ENCODE measurements at regions not wholly inside any gene's neighbourhood (a gene's known extent, or its start where the extent isn't known, plus 50 kb on each side); places are given as distances from the start of the nearest gene placed in this dataset.

- CTCF ChIA-PET, result no interaction called here
- Histone ChIP-seq H3K36me3 (replicated peaks in 1 of 2; ENCODE audit: control extremely low read depth in 1 of 2, control insufficient read depth in 1 of 2, extremely low read depth in 1 of 2, insufficient read depth in 2 of 2, low read length in 1 of 2) (no peaks in the 10 kb centered on the region), H3K4me1 (ENCODE audit: control insufficient read depth in 2 of 2, insufficient read depth in 2 of 2, low read length in 2 of 2) (no peaks in the 10 kb centered on the region), H3K9ac (ENCODE audit: low read length) (no peak overlapping the region), H3K9me3 (ENCODE audit: control extremely low read depth in 1 of 3, control insufficient read depth in 2 of 3, insufficient read depth in 1 of 3, low read length in 2 of 3) (no peaks in the 10 kb centered on the region), H3K27me3 (replicated peaks in 1 of 4; ENCODE audit: control extremely low read depth in 1 of 4, control insufficient read depth in 3 of 4, insufficient read depth in 4 of 4, low read length in 3 of 4) (no peaks in the 10 kb centered on the region), H3K79me2 (ENCODE audit: control insufficient read depth, insufficient read depth, low read length) (no peaks in the 10 kb centered on the region), H2AFZ (ENCODE audit: insufficient read depth, low read depth, low read length, poor library complexity, severe bottlenecking) (no peak overlapping the region), H4K20me1 (ENCODE audit: control insufficient read depth, insufficient read depth, low read length, poor library complexity, severe bottlenecking) (no peaks in the 10 kb centered on the region), H3K4me2 (replicated peaks; ENCODE audit: low read depth, low read length, poor library complexity, severe bottlenecking) (no peak overlapping the region), H3K27ac (ENCODE audit: low read length in 2 of 2) (no peak overlapping the region), H3K4me3 (ENCODE audit: control extremely low read depth in 1 of 5, extremely low read depth in 1 of 5, insufficient read depth in 1 of 5, low read depth in 2 of 5, low read length in 4 of 5) (no peak overlapping the region)
- Mint-ChIP-seq H3K4me1 (no peaks in the 10 kb centered on the region), H3K4me3 (no peak overlapping the region), H3K9me3 (ENCODE audit: insufficient read depth) (peaks cover 2% of the 10 kb centered on the region), H3K27ac (no peak overlapping the region), H3K27me3 (no peaks in the 10 kb centered on the region)
- no peak for ATAC-seq (ENCODE audit: low read depth)
- no peak for DNase-seq
- intact Hi-C loops (cut with micrococcal nuclease), result no loop called here
- TF ChIP-seq EZH2 (IDR thresholded peaks at IDR 0.05; ENCODE audit: borderline replicate concordance, insufficient read depth, low read depth, low read length, poor library complexity, severe bottlenecking), result no peak
- TF ChIP-seq CTCF (IDR thresholded peaks at IDR 0.05), result no peak
- no CpG with 5 or more reads among the region's 1 CpG for WGBS (ENCODE audit: insufficient coverage)
- POLR2A ChIA-PET, result no interaction called here
Measured at GRCh38 chr9:119453980-119454379, 84.7 kb upstream of the BRINP1 start.

- Mint-ChIP-seq H3K27ac (no peak overlapping the region), H3K9me3 (ENCODE audit: insufficient read depth) (peaks cover 2% of the 10 kb centered on the region), H3K4me1 (no peaks in the 10 kb centered on the region), H3K27me3 (no peaks in the 10 kb centered on the region), H3K4me3 (no peak overlapping the region)
- Histone ChIP-seq H3K4me1 (ENCODE audit: control insufficient read depth in 2 of 2, insufficient read depth in 2 of 2, low read length in 2 of 2) (no peaks in the 10 kb centered on the region), H3K79me2 (ENCODE audit: control insufficient read depth, insufficient read depth, low read length) (no peaks in the 10 kb centered on the region), H3K9ac (ENCODE audit: low read length) (no peak overlapping the region), H3K9me3 (ENCODE audit: control extremely low read depth in 1 of 3, control insufficient read depth in 2 of 3, insufficient read depth in 1 of 3, low read length in 2 of 3) (no peaks in the 10 kb centered on the region), H2AFZ (ENCODE audit: insufficient read depth, low read depth, low read length, poor library complexity, severe bottlenecking) (no peak overlapping the region), H4K20me1 (ENCODE audit: control insufficient read depth, insufficient read depth, low read length, poor library complexity, severe bottlenecking) (no peaks in the 10 kb centered on the region), H3K27me3 (replicated peaks in 1 of 4; ENCODE audit: control extremely low read depth in 1 of 4, control insufficient read depth in 3 of 4, insufficient read depth in 4 of 4, low read length in 3 of 4) (no peaks in the 10 kb centered on the region), H3K4me3 (ENCODE audit: control extremely low read depth in 1 of 5, extremely low read depth in 1 of 5, insufficient read depth in 1 of 5, low read depth in 2 of 5, low read length in 4 of 5) (no peak overlapping the region), H3K4me2 (replicated peaks; ENCODE audit: low read depth, low read length, poor library complexity, severe bottlenecking) (no peak overlapping the region), H3K36me3 (replicated peaks in 1 of 2; ENCODE audit: control extremely low read depth in 1 of 2, control insufficient read depth in 1 of 2, extremely low read depth in 1 of 2, insufficient read depth in 2 of 2, low read length in 1 of 2) (no peaks in the 10 kb centered on the region), H3K27ac (ENCODE audit: low read length in 2 of 2) (no peak overlapping the region)
- ATAC-seq (ENCODE audit: low read depth), result no peak
- POLR2A ChIA-PET, result no interaction called here
- no CpG with 5 or more reads among the region's 3 CpGs for WGBS (ENCODE audit: insufficient coverage)
- CTCF ChIA-PET, result no interaction called here
- intact Hi-C loops (cut with micrococcal nuclease), result no loop called here
- no peak for DNase-seq
- no peak for TF ChIP-seq CTCF (IDR thresholded peaks at IDR 0.05)
- TF ChIP-seq EZH2 (IDR thresholded peaks at IDR 0.05; ENCODE audit: borderline replicate concordance, insufficient read depth, low read depth, low read length, poor library complexity, severe bottlenecking), result no peak
Measured at GRCh38 chr9:119453490-119453911, 84.3 kb upstream of the BRINP1 start.
